H1 (cell line): ENCODE measurements at regions not wholly inside any gene's neighbourhood (a gene's known extent, or its start where the extent isn't known, plus 50 kb on each side); places are given as distances from the start of the nearest gene placed in this dataset.

ENCODE experiments used
- CTCF ChIA-PET: fragments of 300-600 bp; sonication (Branson Sonifier 250); formaldehyde crosslinking; loops from one replicate; lab custom pipeline; 2021; ENCODE audit not compliant: partially characterized antibody; lab: Charles Lee
- POLR2A ChIA-PET: fragments of 300-600 bp; sonication (Branson Sonifier 250); formaldehyde crosslinking; loops from one replicate; lab custom pipeline; 2021; ENCODE audit warnings: inconsistent platforms; ENCODE audit not compliant: partially characterized antibody; lab: Charles Lee
- DNase-seq, 2 experiments: peaks; one replicate each; pipeline versions ENCODE4 v3.0.0 to v3.0.0-alpha.2; 2010 to 2022; ENCODE audit warnings: low spot score in 2 of 2, low read depth in 1 of 2, mixed read lengths in 1 of 2
- FAIRE-seq: peaks from 2 replicates; lab custom pipeline; 2011; peaks lifted over from hg19 to GRCh38; lab: Jason Lieb, UNC
- H2AFZ ChIP-seq: 2 replicates; pipeline ENCODE4 v1.8.1; 2012; ENCODE audit warnings: low read length, inconsistent platforms
- H2AK5ac ChIP-seq: 2 replicates; pipeline ENCODE4 v1.6.1; 2013; ENCODE audit warnings: low read depth, low read length
- H2BK120ac ChIP-seq: replicated peaks from 2 replicates; pipeline ENCODE3; 2013; ENCODE audit warnings: low read depth, low read length, inconsistent platforms
- H2BK12ac ChIP-seq: 2 replicates; pipeline ENCODE4 v1.6.1; 2013; ENCODE audit warnings: low read depth, low read length
- H2BK15ac ChIP-seq: 2 replicates; pipeline ENCODE4 v1.6.1; 2013; ENCODE audit warnings: low read length
- H2BK20ac ChIP-seq: 2 replicates; pipeline ENCODE4 v1.6.1; 2013; ENCODE audit warnings: low read length
- H2BK5ac ChIP-seq: 2 replicates; pipeline ENCODE4 v1.6.1; 2013; ENCODE audit warnings: low read depth, low read length
- H3K14ac ChIP-seq: 2 replicates; pipeline ENCODE4 v1.6.1; 2013; ENCODE audit warnings: inconsistent platforms; ENCODE audit not compliant: insufficient read length
- H3K18ac ChIP-seq: 2 replicates; pipeline ENCODE4 v1.6.1; 2013; ENCODE audit warnings: low read length; ENCODE audit errors: extremely low read depth
- H3K23ac ChIP-seq: 2 replicates; pipeline ENCODE4 v1.6.1; 2013; ENCODE audit warnings: inconsistent platforms; ENCODE audit not compliant: insufficient read length
- H3K23me2 ChIP-seq: 2 replicates; pipeline ENCODE4 v1.6.1; 2013; ENCODE audit warnings: low read depth, low read length
- H3K27ac ChIP-seq: 2 replicates; pipeline ENCODE4 v1.6.1; 2011; ENCODE audit warnings: low read depth, low read length, inconsistent platforms
- H3K27me3 ChIP-seq, 4 experiments: replicated peaks in 1 of 4; 1 replicate in 1 of 4; 2 replicates in 3 of 4; pipeline versions ENCODE4 v1.6.1 to v1.8.1; 2011 to 2013; ENCODE audit warnings: low read length in 3 of 4, mild to moderate bottlenecking in 3 of 4, inconsistent platforms in 2 of 4, mixed read lengths in 2 of 4, moderate library complexity in 1 of 4; ENCODE audit not compliant: control insufficient read depth in 3 of 4, insufficient read depth in 3 of 4; ENCODE audit errors: extremely low read depth in 1 of 4
- H3K36me3 ChIP-seq, 4 experiments: 2 replicates each; pipeline versions ENCODE4 v1.6.1 to v1.8.1; 2011 to 2013; ENCODE audit warnings: mild to moderate bottlenecking in 4 of 4, low read length in 3 of 4, moderate library complexity in 2 of 4, control low read depth in 1 of 4, inconsistent platforms in 1 of 4; ENCODE audit not compliant: insufficient read depth in 4 of 4, control insufficient read depth in 2 of 4
- H3K4ac ChIP-seq: replicated peaks from 2 replicates; pipeline ENCODE3; 2013; ENCODE audit warnings: low read length, low read depth, mixed read lengths, inconsistent platforms; ENCODE audit not compliant: insufficient read length
- H3K4me1 ChIP-seq, 4 experiments: replicated peaks in 1 of 4; 1 replicate in 1 of 4; 2 replicates in 3 of 4; pipeline versions ENCODE4 v1.6.1 to v1.8.1; 2011 to 2013; ENCODE audit warnings: low read length in 3 of 4, inconsistent platforms in 2 of 4, mixed read lengths in 1 of 4; ENCODE audit not compliant: insufficient read depth in 4 of 4, control insufficient read depth in 3 of 4
- H3K4me2 ChIP-seq, 2 experiments: 2 replicates each; pipeline versions ENCODE4 v1.6.1 to v1.8.1; 2011 to 2013; ENCODE audit warnings: low read depth in 2 of 2, low read length in 2 of 2, control low read depth in 1 of 2, inconsistent platforms in 1 of 2, mild to moderate bottlenecking in 1 of 2; ENCODE audit not compliant: insufficient read depth in 1 of 2
- H3K4me3 ChIP-seq, 4 experiments: fragments of 200-600, 300-600 bp in 1 of 4; sonication (generic), shearing (Covaris generic), sonication (Bioruptor Twin) in 1 of 4; 2 replicates each; pipeline versions ENCODE4 v1.5.1 to v1.8.1; 2011 to 2016; ENCODE audit warnings: low read length in 4 of 4, low read depth in 3 of 4, control low read depth in 2 of 4, inconsistent platforms in 2 of 4, mild to moderate bottlenecking in 2 of 4, mixed read lengths in 1 of 4, moderate library complexity in 1 of 4; ENCODE audit not compliant: insufficient read depth in 2 of 4; ENCODE audit errors: extremely low read depth in 1 of 4
- H3K56ac ChIP-seq: replicated peaks from 2 replicates; pipeline ENCODE3; 2013; ENCODE audit warnings: low read depth, mild to moderate bottlenecking, mixed read lengths, low read length, inconsistent platforms; ENCODE audit not compliant: insufficient read length
- H3K79me1 ChIP-seq: 2 replicates; pipeline ENCODE4 v1.6.1; 2013; ENCODE audit warnings: low read depth, low read length, control low read depth
- H3K79me2 ChIP-seq, 2 experiments: 2 replicates each; pipeline versions ENCODE4 v1.6.1 to v1.8.1; 2012 to 2013; ENCODE audit warnings: low read length in 2 of 2, mild to moderate bottlenecking in 2 of 2, inconsistent platforms in 1 of 2; ENCODE audit not compliant: insufficient read depth in 2 of 2, control insufficient read depth in 1 of 2
- H3K9ac ChIP-seq, 4 experiments: replicated peaks in 1 of 4; 1 replicate in 1 of 4; 2 replicates in 3 of 4; pipeline versions ENCODE4 v1.6.1 to v1.8.1; 2011 to 2013; ENCODE audit warnings: low read depth in 3 of 4, low read length in 3 of 4, control low read depth in 2 of 4, mild to moderate bottlenecking in 2 of 4, moderate library complexity in 2 of 4, inconsistent platforms in 1 of 4; ENCODE audit errors: extremely low read depth in 1 of 4
- H3K9me3 ChIP-seq, 2 experiments: 2 replicates each; pipeline versions ENCODE4 v1.6.1 to v1.8.1; 2012 to 2013; ENCODE audit warnings: mild to moderate bottlenecking in 2 of 2, moderate library complexity in 2 of 2, control low read depth in 1 of 2, inconsistent platforms in 1 of 2, low read depth in 1 of 2, low read length in 1 of 2, mixed read lengths in 1 of 2; ENCODE audit not compliant: insufficient read depth in 2 of 2
- H4K20me1 ChIP-seq, 2 experiments: replicated peaks in 1 of 2; 2 replicates each; pipeline versions ENCODE3 to v1.8.1; 2011 to 2013; ENCODE audit warnings: inconsistent platforms in 2 of 2, low read length in 2 of 2, mild to moderate bottlenecking in 1 of 2; ENCODE audit not compliant: insufficient read depth in 2 of 2, control insufficient read depth in 1 of 2
- H4K5ac ChIP-seq: 2 replicates; pipeline ENCODE4 v1.6.1; 2013; ENCODE audit warnings: low read length, low read depth, mixed read lengths, inconsistent platforms; ENCODE audit not compliant: insufficient read length
- H4K8ac ChIP-seq: 2 replicates; pipeline ENCODE4 v1.8.0; 2013; ENCODE audit warnings: mild to moderate bottlenecking, moderate library complexity, low read length, inconsistent platforms; ENCODE audit not compliant: insufficient read depth; ENCODE audit errors: extremely low read depth
- H4K91ac ChIP-seq: replicated peaks from 2 replicates; pipeline ENCODE3; 2013; ENCODE audit warnings: low read length, mixed read lengths, inconsistent platforms; ENCODE audit not compliant: insufficient read length
- CBX8 ChIP-seq: fragments of 300-800, 300-1000 bp; sonication (generic); IDR thresholded peaks from 2 replicates; pipeline ENCODE4 v1.7.1; 2016; ENCODE audit warnings: low read depth, low read length, borderline replicate concordance
- CTBP2 ChIP-seq: IDR thresholded peaks from 2 replicates; pipeline ENCODE4 v1.7.0; 2011; ENCODE audit warnings: borderline replicate concordance, mild to moderate bottlenecking, moderate library complexity, mixed read lengths, low read length; ENCODE audit not compliant: insufficient read depth, insufficient read length
- EGR1 ChIP-seq: IDR thresholded peaks from 2 replicates; pipeline ENCODE4 v1.6.1; 2011; ENCODE audit warnings: low read depth, low read length, borderline replicate concordance
- EP300 ChIP-seq, 2 experiments: IDR thresholded peaks; 1 replicate in 1 of 2; 2 replicates in 1 of 2; pipeline ENCODE4 v1.6.1; 2011 to 2012; ENCODE audit warnings: low read depth in 2 of 2, low read length in 2 of 2, mild to moderate bottlenecking in 2 of 2, borderline replicate concordance in 1 of 2, inconsistent platforms in 1 of 2, moderate library complexity in 1 of 2
- EZH2 ChIP-seq: fragments of 200-600 bp; sonication (generic); IDR thresholded peaks from 2 replicates; pipeline ENCODE4 v1.7.1; 2012; ENCODE audit warnings: low read depth, mild to moderate bottlenecking, moderate library complexity, low read length, inconsistent platforms; ENCODE audit not compliant: severe bottlenecking
- HDAC2 ChIP-seq, 2 experiments: fragments of 300-600 bp in 1 of 2; sonication (generic) in 1 of 2; IDR thresholded peaks; 2 replicates each; pipeline ENCODE4 v1.6.1; 2011 to 2012; ENCODE audit warnings: low read depth in 2 of 2, low read length in 2 of 2, mild to moderate bottlenecking in 2 of 2, moderate library complexity in 2 of 2, borderline replicate concordance in 1 of 2, inconsistent platforms in 1 of 2
- JUN ChIP-seq: IDR thresholded peaks from 2 replicates; pipeline ENCODE4 v1.6.1; 2011; ENCODE audit warnings: low read depth, mild to moderate bottlenecking, improper control_type of control experiment, low read length
- KDM5A ChIP-seq: fragments of 200-600 bp; IDR thresholded peaks from 2 replicates; pipeline ENCODE4 v1.7.1; 2012; ENCODE audit warnings: mild to moderate bottlenecking, low read length, inconsistent platforms, mixed read lengths
- NANOG ChIP-seq: IDR thresholded peaks from 2 replicates; pipeline ENCODE4 v1.6.1; 2011; ENCODE audit warnings: low read length, low read depth, mild to moderate bottlenecking, inconsistent platforms; ENCODE audit not compliant: insufficient read depth, poor library complexity, severe bottlenecking
- RAD21 ChIP-seq, 2 experiments: IDR thresholded peaks in 1 of 2; conservative IDR thresholded peaks in 1 of 2; 2 replicates each; pipeline ENCODE4 v1.6.1; 2011; ENCODE audit warnings: low read depth in 2 of 2, low read length in 2 of 2, improper control_type of control experiment in 1 of 2, inconsistent platforms in 1 of 2, mild to moderate bottlenecking in 1 of 2, moderate library complexity in 1 of 2
- SP1 ChIP-seq: IDR thresholded peaks from 2 replicates; pipeline ENCODE4 v1.6.1; 2011; ENCODE audit warnings: low read depth, low read length
- TAF1 ChIP-seq: IDR thresholded peaks from 2 replicates; pipeline ENCODE4 v1.6.1; 2011; ENCODE audit warnings: mild to moderate bottlenecking, low read depth, low read length
- WGBS, 2 experiments: shearing (Covaris generic) in 1 of 2; methylation state at CpG; one replicate each; pipeline versions ENCODE4 v1.1.6 to v1.1.7; 2013 to 2015; ENCODE audit warnings: low lambda C conversion rate in 2 of 2, mixed read lengths in 2 of 2, inconsistent platforms in 1 of 2, low coverage in 1 of 2, missing lambda C conversion rate in 1 of 2; ENCODE audit not compliant: insufficient replicate concordance in 2 of 2, insufficient coverage in 1 of 2, insufficient read length in 1 of 2; ENCODE audit errors: extremely low coverage in 1 of 2, missing lambda C conversion rate in 1 of 2; 5-methylcytosine and 5-hydroxymethylcytosine counted together

DNA sequence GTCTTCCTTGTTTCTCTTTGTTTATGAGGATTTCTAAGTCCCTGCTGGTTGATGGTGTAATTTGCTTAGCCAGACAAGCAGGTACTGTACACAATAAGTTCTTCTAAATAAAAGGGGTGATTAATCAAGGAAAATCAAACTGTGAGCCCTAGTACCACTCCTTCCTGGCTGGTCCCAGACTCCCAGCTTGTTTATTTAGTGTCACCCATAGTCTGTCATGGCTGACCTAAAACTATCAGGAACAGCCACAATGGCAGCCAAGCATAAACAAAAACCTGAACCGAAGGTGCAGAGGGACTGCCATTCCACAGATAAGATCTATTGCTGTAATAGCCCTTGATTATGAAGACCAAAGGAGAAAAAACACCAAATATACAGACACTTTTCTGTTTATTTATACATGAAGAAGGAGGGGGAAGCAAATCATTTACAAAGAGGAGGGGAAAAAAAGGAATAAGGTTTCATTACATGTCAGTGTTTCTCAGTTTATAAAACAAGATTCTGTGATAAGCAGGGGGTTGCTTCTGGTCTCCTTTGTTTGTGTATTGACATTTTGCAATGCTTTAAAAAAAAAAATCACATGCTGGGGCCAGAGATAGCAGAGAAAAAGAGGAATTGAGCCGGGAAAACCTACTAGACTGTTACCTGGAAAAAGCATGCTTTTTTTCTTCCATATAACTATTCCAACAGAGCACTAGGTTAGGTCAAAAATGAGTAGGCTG is 182.4 kb upstream of the DPH6 start:
- no peaks in the 10 kb centered on the region for H3K79me2 ChIP-seq
- no peak overlapping the region for H3K4me3 ChIP-seq
- H3K27me3 ChIP-seq = no peaks in the 10 kb centered on the region
- H2BK20ac ChIP-seq = no peak overlapping the region
- no peaks in the 10 kb centered on the region for H3K9me3 ChIP-seq
- CTCF ChIA-PET = no interaction called here
- H4K91ac ChIP-seq = no peak overlapping the region
- no peak overlapping the region for H4K5ac ChIP-seq
- no peak overlapping the region for H2BK12ac ChIP-seq
- no peaks in the 10 kb centered on the region for H3K36me3 ChIP-seq
- no peak overlapping the region for H3K56ac ChIP-seq
- H4K8ac ChIP-seq = no peak overlapping the region
- POLR2A ChIA-PET = no interaction called here
- peak overlapping the region; percentile 21; the same call in 1 of the 2 replicates for H2AFZ ChIP-seq
- H2BK5ac ChIP-seq = no peak overlapping the region
- no peak overlapping the region for H2BK15ac ChIP-seq
- no peak overlapping the region for H3K4ac ChIP-seq
- no peak overlapping the region for H2BK120ac ChIP-seq
- H3K27ac ChIP-seq = no peak overlapping the region
- FAIRE-seq (no peak), DNase-seq (no peak)
- H3K23me2 ChIP-seq = no peaks in the 10 kb centered on the region
- H3K9ac ChIP-seq = no peak overlapping the region
- H3K14ac ChIP-seq = no peak overlapping the region
- no peaks in the 10 kb centered on the region for H3K79me1 ChIP-seq
- no peak overlapping the region for H3K4me2 ChIP-seq
- H4K20me1 ChIP-seq = no peaks in the 10 kb centered on the region
- H3K23ac ChIP-seq = no peak overlapping the region
- H3K18ac ChIP-seq = no peak overlapping the region
- WGBS, 2 experiments = 98% methylated on average over 2 of the region's 2 CpGs; no CpG with 5 or more reads in 1 of the 2 experiments
- no peaks in the 10 kb centered on the region for H3K4me1 ChIP-seq
- no peak overlapping the region for H2AK5ac ChIP-seq
- no peak for TF ChIP-seq CTBP2
- TF ChIP-seq TAF1 = no peak
- TF ChIP-seq KDM5A = no peak
- no peak for TF ChIP-seq EGR1
- TF ChIP-seq RAD21 (IDR thresholded peaks at IDR 0.05 in 1 of 2, conservative IDR thresholded peaks at IDR 0.05 in 1 of 2; ENCODE audit: low read depth in 2 of 2, low read length in 2 of 2) = no peak
- TF ChIP-seq EZH2 = no peak
- TF ChIP-seq CBX8 = no peak
- TF ChIP-seq SP1 = no peak
- no peak for TF ChIP-seq NANOG
- no peak for TF ChIP-seq JUN
- no peak for TF ChIP-seq EP300 (IDR thresholded peaks at IDR 0.05; ENCODE audit: borderline replicate concordance in 1 of 2, low read depth in 2 of 2, low read length in 2 of 2)
- no peak for TF ChIP-seq HDAC2 (IDR thresholded peaks at IDR 0.05; ENCODE audit: borderline replicate concordance in 1 of 2, low read depth in 2 of 2, low read length in 2 of 2)
